B cell (primary cell): ENCODE measurements at regions not wholly inside any gene's neighbourhood (a gene's known extent, or its start where the extent isn't known, plus 50 kb on each side); places are given as distances from the start of the nearest gene placed in this dataset.

Experiments used
- CTCF ChIP-seq: fragments of 200-600 bp; IDR thresholded peaks from one replicate; pipeline ENCODE4 v1.8.0; 2022; ENCODE audit warnings: antibody characterized with exemption, mild to moderate bottlenecking
- EZH2 ChIP-seq: IDR thresholded peaks from 2 replicates; pipeline ENCODE4 v1.6.1; 2012; ENCODE audit warnings: borderline replicate concordance, low read depth, mild to moderate bottlenecking, moderate library complexity, low read length; ENCODE audit not compliant: insufficient read depth, poor library complexity, severe bottlenecking

GRCh38 chr2:81648370-81648769, 1343.8 kb upstream of the LRRTM1 start:
- TF ChIP-seq CTCF (no peak), EZH2 (no peak)
